ENCODE measurements at regions not wholly inside any gene's neighbourhood (a gene's known extent, or its start where the extent isn't known, plus 50 kb on each side); places are given as distances from the start of the nearest gene placed in this dataset.

DNA sequence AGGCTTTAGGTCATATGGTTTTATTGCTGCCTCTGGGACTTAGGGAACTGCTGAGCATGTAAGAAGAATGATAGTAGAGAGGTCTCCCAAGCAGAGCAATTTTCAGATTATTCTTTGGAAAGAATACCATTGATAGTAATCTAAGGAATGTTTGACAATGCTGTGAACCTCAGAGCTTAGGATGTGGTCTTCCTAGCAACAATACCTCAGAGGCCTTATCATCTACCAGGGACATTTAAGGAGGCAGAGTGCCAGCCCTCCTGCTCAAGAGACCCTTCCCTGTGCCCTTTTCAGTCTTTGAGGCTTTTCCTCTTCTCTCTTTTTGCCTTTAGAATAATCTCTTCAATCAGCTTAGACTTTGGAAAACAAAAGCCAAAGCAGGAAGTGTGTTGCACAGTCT lies 272.1 kb downstream of the OXSM start:
- H3K4me3 ChIP-seq (ENCODE audit: low read length in 2 of 2) = no peak overlapping the region

DNA sequence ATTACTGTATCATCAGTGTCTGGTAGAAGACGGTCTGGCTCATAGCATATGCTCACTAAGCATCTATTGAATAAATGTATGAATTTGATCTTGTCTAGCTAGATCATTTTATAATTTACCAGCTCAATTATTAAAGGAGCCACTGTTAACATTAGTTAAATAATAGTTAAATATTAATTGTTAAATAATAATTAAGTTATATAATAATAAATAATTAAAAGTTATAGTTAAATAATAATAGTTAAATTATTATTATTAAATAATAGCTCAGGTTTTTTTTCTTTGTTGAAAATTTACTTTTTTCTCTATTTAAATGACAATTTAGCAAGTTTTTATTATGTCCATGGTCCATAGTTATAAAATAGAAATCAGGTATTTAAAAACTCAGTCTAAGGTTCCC lies 274.4 kb downstream of the OXSM start:
- DNase-seq (ENCODE audit: low read depth in 6 of 9, low spot score in 9 of 9) = no peak
- no peaks in the 10 kb centered on the region for H3K36me3 ChIP-seq (ENCODE audit: control insufficient read depth in 2 of 2, insufficient read depth in 2 of 2, low read length in 1 of 2)
- no peaks in the 10 kb centered on the region for H3K27me3 ChIP-seq (ENCODE audit: control insufficient read depth in 2 of 2, insufficient read depth in 1 of 2, low read length in 1 of 2)
- no peak overlapping the region for H3K4me3 ChIP-seq (ENCODE audit: low read length in 2 of 2)
- H3K4me1 ChIP-seq (ENCODE audit: control insufficient read depth in 2 of 2, insufficient read depth in 2 of 2, low read length in 2 of 2) = no peaks in the 10 kb centered on the region
- no peaks in the 10 kb centered on the region for H3K9me3 ChIP-seq (ENCODE audit: control insufficient read depth in 2 of 2, insufficient read depth in 1 of 2, low read length in 1 of 2)
- H3K27ac ChIP-seq (ENCODE audit: low read depth in 1 of 2, low read length in 1 of 2) = no peak overlapping the region
- WGBS = 96% methylated on average over 1 of the region's 1 CpG

More for the DNA sequence above, 272.1 kb downstream of the OXSM start:
- Histone ChIP-seq H3K36me3 (ENCODE audit: control insufficient read depth in 2 of 2, insufficient read depth in 2 of 2, low read length in 1 of 2) (no peaks in the 10 kb centered on the region), H3K9me3 (ENCODE audit: control insufficient read depth in 2 of 2, insufficient read depth in 1 of 2, low read length in 1 of 2) (no peaks in the 10 kb centered on the region), H3K4me1 (ENCODE audit: control insufficient read depth in 2 of 2, insufficient read depth in 2 of 2, low read length in 2 of 2) (no peaks in the 10 kb centered on the region), H3K27ac (ENCODE audit: low read depth in 1 of 2, low read length in 1 of 2) (no peak overlapping the region), H3K27me3 (ENCODE audit: control insufficient read depth in 2 of 2, insufficient read depth in 1 of 2, low read length in 1 of 2) (no peaks in the 10 kb centered on the region)
- DNase-seq (ENCODE audit: low read depth in 6 of 9, low spot score in 9 of 9) = no peak

DNA sequence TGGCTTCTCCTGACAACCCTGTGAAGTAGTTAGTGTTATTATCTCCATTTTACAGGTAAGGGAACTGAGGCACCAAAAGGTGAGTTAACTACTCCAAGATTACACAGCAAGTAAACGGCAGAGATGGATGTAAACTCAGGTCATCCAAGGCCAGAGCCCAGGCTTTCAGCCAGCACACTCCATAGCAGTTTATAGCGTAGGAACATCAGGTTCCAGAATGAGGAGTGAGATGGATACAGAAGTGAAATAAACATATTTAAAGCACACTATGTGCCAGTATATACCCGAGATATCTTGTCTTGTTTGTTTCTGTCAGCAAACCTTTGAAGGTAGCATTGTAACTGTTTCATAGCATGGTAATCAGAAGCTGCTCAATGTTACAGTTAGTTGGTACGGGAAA lies 279.0 kb downstream of the OXSM start:
- no peaks in the 10 kb centered on the region for H3K36me3 ChIP-seq (ENCODE audit: control insufficient read depth in 2 of 2, insufficient read depth in 2 of 2, low read length in 1 of 2)
- no peaks in the 10 kb centered on the region for H3K9me3 ChIP-seq (ENCODE audit: control insufficient read depth in 2 of 2, insufficient read depth in 1 of 2, low read length in 1 of 2)
- no peak overlapping the region for H3K4me3 ChIP-seq (ENCODE audit: low read length in 2 of 2)
- H3K27ac ChIP-seq (ENCODE audit: low read depth in 1 of 2, low read length in 1 of 2) = no peak overlapping the region
- H3K27me3 ChIP-seq (ENCODE audit: control insufficient read depth in 2 of 2, insufficient read depth in 1 of 2, low read length in 1 of 2) = no peaks in the 10 kb centered on the region
- no peak for DNase-seq (ENCODE audit: low read depth in 6 of 9, low spot score in 9 of 9)
- WGBS = 94% methylated on average over 4 of the region's 4 CpGs
- no peaks in the 10 kb centered on the region for H3K4me1 ChIP-seq (ENCODE audit: control insufficient read depth in 2 of 2, insufficient read depth in 2 of 2, low read length in 2 of 2)

DNA sequence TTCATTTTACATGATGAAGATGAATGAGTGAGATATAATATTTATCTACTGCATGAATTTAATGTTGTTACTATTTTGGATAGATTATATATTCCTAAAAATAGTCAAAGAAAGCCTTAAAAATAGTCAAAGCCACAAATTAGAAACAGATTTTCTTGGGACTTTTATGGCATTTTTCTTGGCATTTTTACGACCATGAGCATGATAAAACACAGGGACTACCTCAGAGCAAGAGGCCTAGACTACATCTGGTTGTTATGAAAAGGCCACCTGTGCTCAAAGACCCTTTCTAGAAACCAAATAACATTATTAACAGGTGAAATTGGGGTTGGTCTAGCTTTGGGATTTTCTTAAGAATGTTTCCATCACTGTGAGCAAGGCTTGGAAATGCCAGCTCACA lies 281.0 kb downstream of the OXSM start:
- H3K9me3 ChIP-seq (ENCODE audit: control insufficient read depth in 2 of 2, insufficient read depth in 1 of 2, low read length in 1 of 2) = no peaks in the 10 kb centered on the region
- H3K27me3 ChIP-seq (ENCODE audit: control insufficient read depth in 2 of 2, insufficient read depth in 1 of 2, low read length in 1 of 2) = no peaks in the 10 kb centered on the region
- H3K4me3 ChIP-seq (ENCODE audit: low read length in 2 of 2) = no peak overlapping the region
- H3K27ac ChIP-seq (ENCODE audit: low read depth in 1 of 2, low read length in 1 of 2) = no peak overlapping the region
- H3K36me3 ChIP-seq (ENCODE audit: control insufficient read depth in 2 of 2, insufficient read depth in 2 of 2, low read length in 1 of 2) = no peaks in the 10 kb centered on the region
- 93% methylated on average over 1 of the region's 1 CpG for WGBS
- no peak for DNase-seq (ENCODE audit: low read depth in 6 of 9, low spot score in 9 of 9)
- no peaks in the 10 kb centered on the region for H3K4me1 ChIP-seq (ENCODE audit: control insufficient read depth in 2 of 2, insufficient read depth in 2 of 2, low read length in 2 of 2)

DNA sequence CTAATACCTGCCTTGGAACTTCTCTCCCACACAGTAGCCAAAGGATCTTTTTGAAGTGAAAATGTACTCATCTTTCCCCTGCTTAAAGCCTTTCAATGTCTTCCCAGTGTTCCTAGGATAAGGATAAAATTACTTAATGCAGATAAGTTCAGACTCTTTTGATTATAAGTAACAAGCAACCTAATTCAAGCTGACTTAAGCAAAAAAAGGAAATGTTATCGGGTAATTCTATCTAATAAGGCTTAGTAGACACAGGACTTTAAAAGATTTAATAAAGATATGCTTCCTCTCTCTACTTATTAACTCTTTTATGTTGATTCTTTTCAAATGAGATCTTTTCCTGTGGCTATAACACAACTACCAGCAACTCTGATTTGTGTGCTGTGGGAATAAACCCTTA lies 284.2 kb downstream of the OXSM start:
- H3K27me3 ChIP-seq (ENCODE audit: control insufficient read depth in 2 of 2, insufficient read depth in 1 of 2, low read length in 1 of 2) = no peaks in the 10 kb centered on the region
- H3K4me1 ChIP-seq (ENCODE audit: control insufficient read depth in 2 of 2, insufficient read depth in 2 of 2, low read length in 2 of 2) = no peaks in the 10 kb centered on the region
- H3K9me3 ChIP-seq (ENCODE audit: control insufficient read depth in 2 of 2, insufficient read depth in 1 of 2, low read length in 1 of 2) = no peaks in the 10 kb centered on the region
- DNase-seq (ENCODE audit: low read depth in 6 of 9, low spot score in 9 of 9) = no peak
- WGBS = 95% methylated on average over 1 of the region's 1 CpG
- no peaks in the 10 kb centered on the region for H3K36me3 ChIP-seq (ENCODE audit: control insufficient read depth in 2 of 2, insufficient read depth in 2 of 2, low read length in 1 of 2)
- no peak overlapping the region for H3K4me3 ChIP-seq (ENCODE audit: low read length in 2 of 2)
- H3K27ac ChIP-seq (ENCODE audit: low read depth in 1 of 2, low read length in 1 of 2) = no peak overlapping the region

DNA sequence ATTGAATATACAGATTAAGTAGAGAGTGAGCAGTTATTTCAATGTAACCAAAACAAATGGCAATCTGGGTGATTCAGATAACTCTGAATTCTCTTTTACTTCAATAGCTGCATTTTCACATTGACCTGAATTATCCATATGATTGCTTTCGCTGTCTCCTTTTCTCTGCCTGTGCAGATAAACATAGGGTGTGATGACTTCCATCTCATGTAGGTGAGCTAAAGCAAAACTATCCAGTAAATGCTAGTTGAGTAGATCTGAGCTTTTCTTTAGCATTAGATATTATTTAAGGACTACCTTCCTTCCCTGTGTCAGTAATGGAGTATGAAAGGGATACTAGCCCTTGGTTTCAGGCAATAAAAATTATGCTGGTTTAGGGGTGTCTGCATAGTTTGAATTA lies 288.6 kb downstream of the OXSM start:
- no peak for DNase-seq (ENCODE audit: low read depth in 6 of 9, low spot score in 9 of 9)
- H3K9me3 ChIP-seq (ENCODE audit: control insufficient read depth in 2 of 2, insufficient read depth in 1 of 2, low read length in 1 of 2) = no peaks in the 10 kb centered on the region
- no peak overlapping the region for H3K4me3 ChIP-seq (ENCODE audit: low read length in 2 of 2)
- no peaks in the 10 kb centered on the region for H3K4me1 ChIP-seq (ENCODE audit: control insufficient read depth in 2 of 2, insufficient read depth in 2 of 2, low read length in 2 of 2)
- H3K36me3 ChIP-seq (ENCODE audit: control insufficient read depth in 2 of 2, insufficient read depth in 2 of 2, low read length in 1 of 2) = no peaks in the 10 kb centered on the region
- H3K27ac ChIP-seq (ENCODE audit: low read depth in 1 of 2, low read length in 1 of 2) = no peak overlapping the region
- H3K27me3 ChIP-seq (ENCODE audit: control insufficient read depth in 2 of 2, insufficient read depth in 1 of 2, low read length in 1 of 2) = no peaks in the 10 kb centered on the region
- WGBS = 94% methylated on average over 1 of the region's 1 CpG

DNA sequence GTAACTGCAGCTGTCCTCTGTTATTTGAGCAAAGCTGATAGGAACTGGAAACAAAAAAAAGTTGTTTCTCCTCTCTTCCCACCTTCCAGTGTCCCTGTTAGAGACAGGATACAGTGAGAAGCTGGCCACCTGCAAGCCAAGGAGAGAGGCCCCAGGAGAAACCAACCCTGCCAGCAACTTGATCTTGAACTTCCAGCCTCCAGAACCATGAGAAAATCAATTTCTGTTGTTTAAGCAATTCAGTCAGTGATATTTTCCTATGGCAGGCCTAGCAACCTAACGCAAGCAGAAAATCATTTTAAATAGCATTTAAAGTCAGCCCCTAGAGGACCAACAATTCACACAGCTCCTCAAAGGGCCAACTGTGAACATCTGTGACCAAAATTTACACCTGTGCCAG lies 291.3 kb downstream of the OXSM start:
- WGBS = 100% methylated on average over 1 of the region's 1 CpG
- Histone ChIP-seq H3K4me3 (ENCODE audit: low read length in 2 of 2) (no peak overlapping the region), H3K27me3 (ENCODE audit: control insufficient read depth in 2 of 2, insufficient read depth in 1 of 2, low read length in 1 of 2) (no peaks in the 10 kb centered on the region), H3K36me3 (ENCODE audit: control insufficient read depth in 2 of 2, insufficient read depth in 2 of 2, low read length in 1 of 2) (no peaks in the 10 kb centered on the region), H3K4me1 (ENCODE audit: control insufficient read depth in 2 of 2, insufficient read depth in 2 of 2, low read length in 2 of 2) (no peaks in the 10 kb centered on the region), H3K9me3 (ENCODE audit: control insufficient read depth in 2 of 2, insufficient read depth in 1 of 2, low read length in 1 of 2) (no peaks in the 10 kb centered on the region), H3K27ac (ENCODE audit: low read depth in 1 of 2, low read length in 1 of 2) (no peak overlapping the region)
- no peak for DNase-seq (ENCODE audit: low read depth in 6 of 9, low spot score in 9 of 9)

DNA sequence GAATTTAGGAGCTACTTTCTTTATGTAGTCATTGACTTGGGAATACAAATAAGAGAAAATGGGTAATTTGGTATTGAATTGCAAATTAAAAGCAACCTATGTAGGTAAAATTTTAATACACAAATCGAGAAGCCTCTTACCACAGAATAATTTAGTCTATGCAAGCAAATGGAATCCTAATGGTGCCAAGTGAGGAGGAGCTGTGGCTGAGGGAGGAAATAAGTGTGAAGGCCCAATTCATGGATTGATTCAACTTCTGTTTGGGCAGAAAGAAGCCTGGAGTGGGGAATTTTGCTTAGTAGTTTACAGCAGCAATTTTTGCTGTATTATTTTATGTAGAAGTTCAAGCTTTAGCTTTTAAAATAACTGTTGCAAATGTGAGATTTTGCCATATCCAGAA lies 291.9 kb downstream of the OXSM start:
- Histone ChIP-seq H3K27me3 (ENCODE audit: control insufficient read depth in 2 of 2, insufficient read depth in 1 of 2, low read length in 1 of 2) (no peaks in the 10 kb centered on the region), H3K36me3 (ENCODE audit: control insufficient read depth in 2 of 2, insufficient read depth in 2 of 2, low read length in 1 of 2) (no peaks in the 10 kb centered on the region), H3K4me3 (ENCODE audit: low read length in 2 of 2) (no peak overlapping the region), H3K9me3 (ENCODE audit: control insufficient read depth in 2 of 2, insufficient read depth in 1 of 2, low read length in 1 of 2) (no peaks in the 10 kb centered on the region), H3K4me1 (ENCODE audit: control insufficient read depth in 2 of 2, insufficient read depth in 2 of 2, low read length in 2 of 2) (no peaks in the 10 kb centered on the region), H3K27ac (ENCODE audit: low read depth in 1 of 2, low read length in 1 of 2) (no peak overlapping the region)
- no peak for DNase-seq (ENCODE audit: low read depth in 6 of 9, low spot score in 9 of 9)
- WGBS = 85% methylated on average over 1 of the region's 1 CpG

DNA sequence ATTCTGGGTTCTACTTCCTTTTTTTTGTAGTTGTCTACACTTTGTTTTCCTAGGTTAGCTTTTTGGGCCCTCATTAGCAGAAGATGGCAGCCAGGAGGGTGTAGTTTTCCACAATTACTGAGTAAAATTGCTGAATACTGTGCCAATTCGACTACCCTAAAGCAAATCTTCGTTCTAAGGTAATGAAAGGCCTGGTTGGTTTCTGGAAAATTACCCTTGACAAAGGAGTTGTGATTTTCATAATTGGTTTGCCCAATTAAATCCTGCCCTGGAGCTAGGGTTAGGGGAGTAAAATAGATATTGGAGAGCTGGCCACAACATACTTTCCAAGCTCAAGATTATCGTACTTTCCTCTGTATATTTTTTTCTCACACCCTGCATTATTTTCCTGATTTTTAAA lies 293.0 kb downstream of the OXSM start:
- no peaks in the 10 kb centered on the region for H3K4me1 ChIP-seq (ENCODE audit: control insufficient read depth in 2 of 2, insufficient read depth in 2 of 2, low read length in 2 of 2)
- no peaks in the 10 kb centered on the region for H3K36me3 ChIP-seq (ENCODE audit: control insufficient read depth in 2 of 2, insufficient read depth in 2 of 2, low read length in 1 of 2)
- WGBS = 92% methylated on average over 3 of the region's 3 CpGs
- no peaks in the 10 kb centered on the region for H3K27me3 ChIP-seq (ENCODE audit: control insufficient read depth in 2 of 2, insufficient read depth in 1 of 2, low read length in 1 of 2)
- DNase-seq (ENCODE audit: low read depth in 6 of 9, low spot score in 9 of 9) = no peak
- no peak overlapping the region for H3K4me3 ChIP-seq (ENCODE audit: low read length in 2 of 2)
- H3K9me3 ChIP-seq (ENCODE audit: control insufficient read depth in 2 of 2, insufficient read depth in 1 of 2, low read length in 1 of 2) = peaks cover 1 to 7% of the 10 kb centered on the region in 2 donors
- H3K27ac ChIP-seq (ENCODE audit: low read depth in 1 of 2, low read length in 1 of 2) = no peak overlapping the region

DNA sequence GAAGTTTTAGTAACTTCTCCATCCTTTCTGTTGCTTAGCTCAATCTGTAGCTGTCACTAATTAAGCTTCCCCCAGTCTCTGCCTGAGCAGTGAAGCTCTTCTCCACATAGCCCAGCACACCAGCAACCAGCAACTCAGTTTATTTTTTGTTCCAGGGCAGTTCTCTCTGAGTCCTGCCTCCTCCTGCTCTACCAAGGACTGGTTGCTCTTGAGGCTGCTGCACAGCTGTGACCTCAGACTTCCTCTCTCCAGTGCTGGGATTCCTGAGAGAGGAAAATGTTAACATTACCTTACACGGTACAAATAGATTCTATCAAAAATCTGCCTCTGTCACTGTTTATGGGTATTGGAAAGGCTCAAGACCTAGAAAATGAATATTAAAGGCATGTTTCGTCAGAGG lies 294.7 kb downstream of the OXSM start:
- Histone ChIP-seq H3K4me1 (ENCODE audit: control insufficient read depth in 2 of 2, insufficient read depth in 2 of 2, low read length in 2 of 2) (no peaks in the 10 kb centered on the region), H3K36me3 (ENCODE audit: control insufficient read depth in 2 of 2, insufficient read depth in 2 of 2, low read length in 1 of 2) (no peaks in the 10 kb centered on the region), H3K9me3 (ENCODE audit: control insufficient read depth in 2 of 2, insufficient read depth in 1 of 2, low read length in 1 of 2) (peaks cover 1 to 8% of the 10 kb centered on the region in 2 donors), H3K27ac (ENCODE audit: low read depth in 1 of 2, low read length in 1 of 2) (no peak overlapping the region), H3K27me3 (ENCODE audit: control insufficient read depth in 2 of 2, insufficient read depth in 1 of 2, low read length in 1 of 2) (no peaks in the 10 kb centered on the region), H3K4me3 (ENCODE audit: low read length in 2 of 2) (no peak overlapping the region)
- 41% methylated on average over 2 of the region's 2 CpGs for WGBS
- DNase-seq (ENCODE audit: low read depth in 6 of 9, low spot score in 9 of 9) = no peak

All from thymus (tissue), 11 donors.